T-helper 1 cell treated with Interleukin-12 subunit alpha and Interleukin-12 subunit beta and Interleukin-4 antibody, amounts not matched to agents 30 ng/mL and 1 ng/mL, for 36 hours (primary cell): ENCODE measurements at regions not wholly inside any gene's neighbourhood (a gene's known extent, or its start where the extent isn't known, plus 50 kb on each side); places are given as distances from the start of the nearest gene placed in this dataset.

Source experiments
- intact Hi-C: fragments of 100-400 bp; cut with micrococcal nuclease; formaldehyde crosslinking; loops from one replicate; pipeline ENCODE4 v1.15.1; 2024

- intact Hi-C loops, result no loop called here
Observed at GRCh38 chr10:58996063-58996462, 180.4 kb upstream of the PHYHIPL start.

- intact Hi-C loops, result no loop called here
Observed at GRCh38 chr10:58996866-58997265, 179.6 kb upstream of the PHYHIPL start.

- intact Hi-C loops, result no loop called here
Observed at GRCh38 chr10:58998924-58999713, 177.3 kb upstream of the PHYHIPL start.

- intact Hi-C loops, result no loop called here
Observed at GRCh38 chr10:59000162-59000825, 176.1 kb upstream of the PHYHIPL start.

- intact Hi-C loops, result no loop called here
Observed at GRCh38 chr10:59002011-59002410, 174.4 kb upstream of the PHYHIPL start.

- intact Hi-C loops, result no loop called here
Observed at GRCh38 chr10:59003203-59003602, 173.2 kb upstream of the PHYHIPL start.

- intact Hi-C loops, result no loop called here
Observed at GRCh38 chr10:59004392-59004791, 172.1 kb upstream of the PHYHIPL start.

GRCh38 chr10:59006511-59007306 lies 169.7 kb upstream of the PHYHIPL start:
- intact Hi-C loops, result no loop called here

- intact Hi-C loops, result no loop called here
Observed at GRCh38 chr10:59007307-59008025, 169.0 kb upstream of the PHYHIPL start.

- intact Hi-C loops, result no loop called here
Observed at GRCh38 chr10:59008452-59008851, 168.0 kb upstream of the PHYHIPL start.

GRCh38 chr10:59011972-59012632 lies 164.3 kb upstream of the PHYHIPL start:
- intact Hi-C loops, result no loop called here

GRCh38 chr10:59012839-59013238 lies 163.6 kb upstream of the PHYHIPL start:
- intact Hi-C loops, result no loop called here

- intact Hi-C loops, result no loop called here
Observed at GRCh38 chr10:59016043-59016442, 160.4 kb upstream of the PHYHIPL start.

GRCh38 chr10:59018977-59019376 lies 157.5 kb upstream of the PHYHIPL start:
- intact Hi-C loops, result no loop called here

GRCh38 chr10:59019603-59020002 lies 156.8 kb upstream of the PHYHIPL start:
- intact Hi-C loops, result no loop called here

- intact Hi-C loops, result no loop called here
Observed at GRCh38 chr10:59020502-59020901, 155.9 kb upstream of the PHYHIPL start.

- intact Hi-C loops, result no loop called here
Observed at GRCh38 chr10:59025981-59026765, 150.3 kb upstream of the PHYHIPL start.

GRCh38 chr10:59027975-59028655 lies 148.3 kb upstream of the PHYHIPL start:
- intact Hi-C loops, result no loop called here

- intact Hi-C loops, result no loop called here
Observed at GRCh38 chr10:59033622-59034021, 142.8 kb upstream of the PHYHIPL start.
